ENCODE measurements at regions not wholly inside any gene's neighbourhood (a gene's known extent, or its start where the extent isn't known, plus 50 kb on each side); places are given as distances from the start of the nearest gene placed in this dataset.

GRCh38 chr14:103199124-103199523 lies 75.9 kb downstream of the TNFAIP2 start (continued):
- TF ChIP-seq GTF2F1 (IDR thresholded peaks at IDR 0.05; ENCODE audit: borderline replicate concordance, low read depth, low read length): no peak
- no peak for TF ChIP-seq SP2 (IDR thresholded peaks at IDR 0.05; ENCODE audit: low read length)
- no peak for TF ChIP-seq E2F6 (IDR thresholded peaks at IDR 0.05)
- no peak for TF ChIP-seq TAF7 (optimal IDR thresholded peaks at IDR 0.05; ENCODE audit: borderline replicate concordance, low read depth, low read length)
- no peak for TF ChIP-seq CREB1 (IDR thresholded peaks at IDR 0.05)
- TF ChIP-seq NANOG (IDR thresholded peaks at IDR 0.05; ENCODE audit: insufficient read depth, low read depth, low read length, poor library complexity, severe bottlenecking): no peak
